Stimulated activated CD4-positive, alpha-beta T cell treated with anti-CD3 and anti-CD28 coated beads, Interleukin-4, amount 100 ng/mL, for 48 hours (primary cell): ENCODE measurements at regions not wholly inside any gene's neighbourhood (a gene's known extent, or its start where the extent isn't known, plus 50 kb on each side); places are given as distances from the start of the nearest gene placed in this dataset.
A peak's percentile ranks its signal among the peaks of the same experiment; 100 is the strongest.

ENCODE experiments used
- DNase-seq, 2 donors: peaks; one replicate each; pipeline ENCODE4 v3.0.0-alpha.2; 2020; ENCODE audit warnings: low read depth in 2 of 2

DNA sequence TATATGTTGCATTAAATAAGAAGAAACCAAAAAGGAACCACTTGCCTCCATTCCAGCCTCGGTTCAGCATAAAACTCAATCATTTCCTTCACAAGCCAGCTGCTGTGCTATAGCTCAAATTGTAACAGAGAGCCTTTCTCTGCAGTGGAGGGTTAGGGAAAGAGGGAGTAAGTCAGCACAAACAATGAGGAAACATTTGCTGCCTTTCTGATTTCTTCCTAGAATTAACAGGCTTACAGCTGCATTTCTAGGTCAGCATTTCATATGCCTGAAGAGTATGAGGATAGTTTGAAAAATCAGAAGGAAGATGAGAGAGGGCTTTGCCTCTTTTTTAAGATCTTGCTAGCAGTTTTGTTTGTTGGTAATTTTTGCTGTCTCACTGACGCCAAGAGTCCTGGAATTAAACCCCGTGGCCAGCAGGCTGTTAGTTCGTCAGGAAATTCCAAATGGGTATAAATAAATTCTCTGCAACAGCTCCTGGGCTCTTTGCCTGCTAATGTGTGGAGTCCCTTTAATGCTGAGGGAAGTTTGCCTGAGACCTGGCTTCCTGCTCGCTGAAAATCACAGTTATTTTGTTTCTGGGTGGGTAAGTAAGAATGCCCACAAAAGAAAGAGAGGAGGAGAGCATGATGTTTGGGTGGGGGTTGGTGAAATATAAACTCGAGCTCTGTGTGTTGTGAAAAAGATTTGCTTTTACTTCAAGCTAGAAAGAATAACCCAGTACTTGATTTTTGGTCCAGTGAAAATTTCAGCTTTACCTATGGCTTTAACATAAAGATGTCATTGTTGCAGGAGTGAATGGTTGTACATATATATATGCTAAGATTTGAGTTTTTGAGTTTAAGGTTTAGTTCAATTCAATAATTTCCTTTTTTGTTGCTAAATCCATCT lies 148.1 kb upstream of the DMRT1 start:
- no peak for DNase-seq

DNA sequence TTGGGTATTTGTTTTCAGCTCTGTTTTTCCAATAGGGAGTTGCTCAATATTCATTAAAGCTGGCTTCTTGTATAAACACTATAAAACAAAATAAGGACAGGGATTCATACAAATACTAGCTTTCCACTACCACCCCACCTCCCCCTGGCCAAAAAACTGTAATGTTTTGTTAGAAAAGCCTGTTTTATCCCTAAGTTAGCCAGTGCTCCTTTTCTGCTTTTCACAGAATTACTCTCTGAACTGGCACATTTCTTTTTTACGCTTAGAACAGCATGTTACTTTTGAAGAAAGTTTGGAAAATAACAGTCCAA lies 147.4 kb upstream of the DMRT1 start:
- no peak for DNase-seq

DNA sequence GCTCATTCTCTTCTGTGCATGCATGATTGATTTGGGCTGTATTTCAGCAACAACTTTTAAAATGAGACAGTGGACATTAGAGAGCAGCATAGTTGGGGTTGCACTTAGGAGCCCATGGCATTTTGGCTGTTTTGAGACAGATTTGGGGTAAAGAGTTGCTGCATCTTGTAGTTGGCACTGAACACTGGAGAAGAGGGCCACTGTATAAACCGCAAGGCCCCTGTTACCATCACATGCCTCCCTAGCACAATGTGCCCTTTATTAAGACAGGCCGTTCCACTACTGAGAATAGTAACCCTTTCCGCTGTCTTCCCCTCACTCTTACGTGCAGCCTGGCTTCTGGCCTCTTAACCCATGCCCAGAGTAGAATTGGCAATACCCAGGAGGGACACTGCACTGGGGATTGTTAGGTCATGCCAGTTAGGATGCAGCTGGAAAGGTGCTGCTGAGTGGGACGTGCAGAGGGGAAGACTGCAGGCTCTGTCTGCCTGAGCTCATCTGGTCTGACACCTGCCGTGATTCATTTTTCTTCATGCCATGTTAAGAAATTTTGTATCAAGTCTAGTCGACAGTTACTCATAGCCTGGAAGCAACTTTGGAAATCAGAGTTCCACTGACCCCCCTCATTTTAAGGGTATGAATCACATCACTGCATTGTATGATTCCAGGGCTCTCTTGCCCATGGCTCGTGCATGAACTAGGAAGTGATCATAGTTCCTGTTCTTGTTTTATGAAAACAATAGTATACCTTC lies 146.9 kb upstream of the DMRT1 start:
- no peak for DNase-seq

DNA sequence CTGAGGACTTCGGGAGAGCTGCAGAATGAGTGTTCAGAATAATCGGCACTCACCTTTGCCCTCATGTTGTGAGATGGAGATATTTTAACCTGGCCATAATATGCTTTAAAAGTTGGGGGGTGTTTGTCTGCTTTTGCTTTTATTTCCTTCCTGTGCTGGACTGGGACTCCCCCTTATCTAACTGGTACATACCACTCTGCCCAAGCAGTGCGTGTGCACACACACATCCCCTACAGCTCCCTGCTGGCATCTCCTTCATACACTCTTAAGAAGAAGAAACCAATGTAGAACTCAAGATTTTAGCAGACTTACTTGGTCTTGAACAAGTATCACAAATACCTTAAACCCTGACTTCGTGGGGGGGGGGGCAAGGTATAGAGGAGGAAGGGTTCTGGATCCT lies 146.2 kb upstream of the DMRT1 start:
- DNase-seq: no peak

DNA sequence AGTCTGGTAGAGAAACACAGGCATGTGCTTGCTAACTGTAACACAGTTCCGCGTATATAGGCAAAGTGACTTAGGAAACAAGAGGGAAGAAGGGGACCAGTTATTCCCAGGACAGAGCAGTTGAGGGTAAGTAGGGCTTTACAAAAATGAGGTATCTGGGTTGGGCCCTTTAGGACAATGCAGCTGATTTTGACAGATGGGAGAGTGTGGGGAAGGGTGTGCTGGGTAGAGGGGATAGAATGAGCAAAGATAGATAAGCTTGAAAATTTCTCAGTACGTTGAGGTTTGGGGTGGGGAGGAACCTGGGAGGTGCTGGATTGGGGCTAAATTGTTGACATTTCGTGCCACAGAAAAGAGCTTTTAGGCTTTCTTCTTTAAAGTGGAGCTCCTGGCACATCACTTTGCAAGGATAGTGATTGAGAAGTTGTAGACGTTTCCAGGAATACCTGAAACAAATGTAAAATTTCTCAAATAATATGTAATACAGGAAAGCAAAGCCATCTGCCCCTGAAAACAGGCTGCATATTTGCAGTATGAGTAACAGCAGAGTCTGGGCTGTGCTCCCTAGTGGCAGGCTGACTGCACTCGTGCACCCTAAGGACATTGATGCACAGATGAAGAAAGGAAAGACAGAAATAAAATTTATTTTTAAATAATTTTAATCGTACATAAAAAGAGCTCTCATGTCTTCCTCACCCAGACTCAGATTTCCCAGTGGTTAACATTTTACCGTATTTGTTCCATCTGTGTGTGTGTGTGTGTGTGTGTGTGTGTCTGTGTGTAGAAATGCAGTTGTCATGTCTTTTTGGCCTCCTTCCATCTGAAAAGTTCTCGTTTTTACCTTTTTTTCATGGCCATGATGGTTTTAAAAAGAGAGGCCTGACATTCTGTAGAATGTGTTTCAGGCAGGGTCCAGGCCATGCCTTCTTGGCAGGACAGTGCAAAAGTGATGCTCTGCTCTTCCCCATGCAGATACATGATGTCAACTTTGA lies 144.9 kb upstream of the DMRT1 start:
- DNase-seq: no peak

DNA sequence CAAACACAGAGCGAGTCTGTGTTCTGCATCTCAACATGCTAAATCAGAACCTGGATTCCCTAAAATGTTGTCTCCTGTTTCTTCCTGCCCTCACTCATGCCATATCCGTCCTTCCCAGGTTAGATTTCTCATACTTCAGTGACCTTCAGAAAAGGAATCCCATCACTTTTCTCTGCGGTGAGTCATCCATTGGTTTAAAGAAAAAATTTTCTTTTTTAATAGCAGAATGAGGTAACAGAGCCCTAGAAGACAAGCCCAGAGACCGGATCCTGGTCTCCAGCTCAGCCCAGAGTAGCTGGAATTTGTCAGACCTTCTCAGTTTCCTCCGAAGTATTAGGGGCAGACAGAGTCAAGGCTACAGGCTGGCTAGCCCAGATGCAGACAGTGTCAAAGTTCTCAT lies 143.2 kb upstream of the DMRT1 start:
- DNase-seq: no peak

DNA sequence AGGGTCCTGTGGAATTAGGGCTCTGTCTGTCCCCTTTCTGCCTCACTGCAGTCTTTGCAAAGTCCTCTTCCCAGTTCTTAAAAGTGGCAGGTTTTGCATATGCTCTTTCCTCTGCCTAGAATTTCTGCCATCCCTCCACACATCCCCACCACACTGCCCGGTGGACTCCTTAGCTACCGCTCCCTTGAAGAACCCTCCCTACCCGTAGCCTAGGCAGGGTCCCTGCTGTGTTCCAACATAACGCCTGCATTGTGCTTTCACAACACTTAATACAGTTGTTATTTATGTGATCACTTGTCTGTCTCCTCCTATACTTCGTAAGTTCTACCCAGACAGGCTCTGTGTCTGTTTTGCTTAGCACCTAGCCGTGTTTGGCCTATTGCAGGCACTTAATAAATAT lies 142.5 kb upstream of the DMRT1 start:
- no peak for DNase-seq

DNA sequence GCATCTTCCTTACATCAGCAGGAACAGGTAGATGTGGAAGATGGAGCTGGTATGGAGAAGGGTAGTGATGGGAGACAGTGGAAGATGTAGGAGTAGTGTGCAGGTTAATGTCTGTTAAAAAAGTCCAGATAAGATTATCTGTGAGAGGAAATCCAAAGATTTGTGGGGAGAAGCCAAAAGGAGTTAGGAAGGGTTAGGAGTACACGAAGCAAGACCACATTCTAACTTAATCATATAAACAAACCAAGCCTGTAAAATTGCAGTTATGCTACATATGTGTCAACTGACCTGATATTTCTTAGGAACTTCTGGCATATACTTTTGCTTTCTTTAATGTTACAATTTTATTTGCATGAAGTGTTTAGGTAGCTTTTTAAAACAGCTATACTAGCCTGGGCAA lies 142.1 kb upstream of the DMRT1 start:
- no peak for DNase-seq

DNA sequence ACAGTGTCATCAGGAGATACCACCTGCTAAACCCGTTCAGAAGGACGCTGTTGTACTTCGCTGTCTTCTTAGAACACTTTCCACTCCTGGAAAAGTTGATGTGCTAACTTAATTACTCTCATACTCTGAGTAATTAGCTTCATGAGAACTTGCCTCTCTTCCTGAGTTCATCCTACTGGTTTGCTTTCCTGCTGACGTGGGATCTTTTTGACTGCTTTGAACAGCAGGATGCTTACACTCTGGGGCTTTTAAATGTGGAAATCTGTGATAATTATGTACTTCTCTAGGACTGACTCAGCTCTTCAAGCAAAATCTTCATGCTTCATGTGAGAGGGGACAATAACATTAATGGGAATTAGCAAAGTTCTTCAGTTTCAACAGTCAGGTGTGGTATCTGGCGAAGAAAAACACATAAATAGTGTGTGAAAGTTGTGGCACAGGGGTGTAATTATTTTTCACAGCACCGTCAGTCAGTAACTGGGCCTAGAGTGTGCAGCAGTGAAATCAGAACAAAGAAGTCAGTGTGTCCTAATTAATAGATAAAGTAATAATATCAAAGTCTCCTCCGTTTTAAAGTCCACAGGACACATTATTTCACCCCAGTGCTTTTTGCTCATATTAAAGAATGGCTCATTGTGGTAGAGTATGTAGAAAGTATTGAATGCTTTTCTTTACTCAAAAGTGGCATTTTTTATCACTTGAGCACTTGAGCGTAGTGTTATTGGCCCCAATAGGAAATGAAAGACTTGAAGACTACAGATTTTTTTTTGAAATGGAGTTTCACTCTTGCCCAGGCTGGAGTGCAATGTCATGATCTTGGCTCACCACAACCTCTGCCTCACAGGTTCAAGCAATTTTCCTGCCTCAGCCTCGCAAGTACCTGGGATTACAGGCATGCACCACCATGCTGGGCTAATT lies 140.9 kb upstream of the DMRT1 start:
- DNase-seq: no peak

DNA sequence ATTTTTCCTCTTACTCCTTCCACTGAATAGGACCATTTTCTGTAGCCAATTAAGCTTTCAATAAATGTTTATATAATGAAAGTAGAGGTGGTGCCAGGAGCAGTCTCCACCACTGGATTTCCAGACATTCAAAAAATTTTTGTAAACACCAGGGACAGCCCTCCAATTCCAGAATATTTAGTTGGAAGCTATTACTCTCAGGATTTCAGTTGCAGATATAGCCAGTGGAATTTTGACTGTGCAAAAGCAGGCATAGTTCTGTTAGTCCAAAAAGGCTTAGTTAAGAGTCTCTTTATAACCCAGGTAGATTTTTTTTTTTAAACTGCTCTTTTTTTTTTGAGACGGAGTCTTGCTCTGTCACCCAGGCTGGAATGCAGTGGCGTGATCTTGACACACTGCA lies 138.1 kb upstream of the DMRT1 start:
- no peak for DNase-seq

DNA sequence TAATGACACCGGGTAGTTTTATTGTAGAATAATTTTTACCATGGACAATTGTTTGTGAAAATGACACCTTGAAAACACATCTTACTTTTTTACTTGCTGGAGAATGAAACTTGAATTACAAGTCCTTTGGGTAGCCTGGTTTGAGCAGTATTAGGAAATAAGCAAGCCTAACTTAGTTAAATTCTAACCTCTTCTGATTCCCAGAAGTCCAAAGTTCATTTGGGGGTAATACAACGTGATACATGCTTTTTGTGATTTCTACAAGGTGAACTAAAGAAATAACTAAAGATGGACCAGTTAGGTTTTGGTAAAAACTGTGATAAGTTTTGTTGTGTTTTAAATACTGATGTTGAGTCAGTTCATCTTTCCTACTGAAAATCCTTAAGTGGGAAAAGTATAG lies 135.4 kb upstream of the DMRT1 start:
- no peak for DNase-seq

DNA sequence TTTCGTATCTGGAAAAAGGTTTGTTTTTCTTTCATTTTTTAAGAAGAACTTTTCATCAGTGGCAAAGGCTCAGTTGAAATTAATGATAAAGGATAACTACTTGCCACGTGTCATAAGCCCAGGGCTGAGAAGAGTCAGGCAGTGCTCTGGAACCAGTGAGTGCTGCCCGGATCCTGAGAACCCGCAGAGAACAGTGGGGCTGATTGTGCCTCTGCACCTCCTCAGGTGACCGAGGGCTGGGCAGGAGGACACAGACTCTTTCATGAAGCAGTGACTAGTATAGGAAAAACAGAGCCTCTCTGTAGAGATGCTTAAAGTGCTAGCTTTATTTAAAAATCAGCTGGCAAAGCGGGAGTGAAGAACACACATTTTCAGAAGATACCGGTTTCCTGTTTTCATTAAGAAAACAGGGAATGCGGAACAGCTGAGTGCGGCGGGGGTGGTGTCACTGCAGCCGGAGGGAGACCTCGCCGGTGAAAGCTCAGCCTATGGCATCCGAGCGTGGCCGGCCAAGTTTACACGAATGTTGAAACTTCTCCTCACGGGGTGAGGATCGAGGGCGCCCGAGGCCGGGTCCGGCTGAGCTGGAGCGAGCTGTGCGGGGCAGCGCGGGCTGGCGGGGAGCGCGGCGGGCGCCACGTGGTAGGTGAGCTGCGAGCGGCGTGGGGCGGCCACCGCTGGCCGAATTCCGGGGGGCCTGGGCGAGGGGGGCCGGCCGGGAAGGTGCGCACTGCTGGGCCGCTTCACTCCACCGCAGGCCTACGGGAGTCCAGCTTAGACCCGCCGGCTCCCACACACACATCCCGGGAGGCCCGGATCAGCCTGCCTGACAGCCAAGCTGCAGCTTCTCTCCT lies 134.7 kb upstream of the DMRT1 start:
- DNase-seq: peak; percentile 7 to 28

DNA sequence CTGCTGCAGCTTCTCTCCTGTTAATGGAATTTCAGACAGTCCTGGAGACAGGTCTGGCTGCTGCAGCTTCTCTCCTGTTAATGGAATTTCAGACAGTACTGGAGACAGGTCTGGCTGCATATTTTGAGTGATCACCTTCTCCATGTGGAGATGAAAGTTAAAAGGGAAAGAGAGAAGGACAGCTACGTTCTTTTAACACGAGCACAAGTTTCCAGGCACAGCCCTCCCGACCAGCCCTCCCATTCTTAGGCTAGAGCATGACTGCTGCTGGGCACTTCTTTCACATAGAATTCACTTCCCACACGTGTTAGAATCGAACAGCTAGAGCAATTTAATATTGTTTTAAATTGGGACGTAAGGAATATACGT lies 133.3 kb upstream of the DMRT1 start:
- no peak for DNase-seq

DNA sequence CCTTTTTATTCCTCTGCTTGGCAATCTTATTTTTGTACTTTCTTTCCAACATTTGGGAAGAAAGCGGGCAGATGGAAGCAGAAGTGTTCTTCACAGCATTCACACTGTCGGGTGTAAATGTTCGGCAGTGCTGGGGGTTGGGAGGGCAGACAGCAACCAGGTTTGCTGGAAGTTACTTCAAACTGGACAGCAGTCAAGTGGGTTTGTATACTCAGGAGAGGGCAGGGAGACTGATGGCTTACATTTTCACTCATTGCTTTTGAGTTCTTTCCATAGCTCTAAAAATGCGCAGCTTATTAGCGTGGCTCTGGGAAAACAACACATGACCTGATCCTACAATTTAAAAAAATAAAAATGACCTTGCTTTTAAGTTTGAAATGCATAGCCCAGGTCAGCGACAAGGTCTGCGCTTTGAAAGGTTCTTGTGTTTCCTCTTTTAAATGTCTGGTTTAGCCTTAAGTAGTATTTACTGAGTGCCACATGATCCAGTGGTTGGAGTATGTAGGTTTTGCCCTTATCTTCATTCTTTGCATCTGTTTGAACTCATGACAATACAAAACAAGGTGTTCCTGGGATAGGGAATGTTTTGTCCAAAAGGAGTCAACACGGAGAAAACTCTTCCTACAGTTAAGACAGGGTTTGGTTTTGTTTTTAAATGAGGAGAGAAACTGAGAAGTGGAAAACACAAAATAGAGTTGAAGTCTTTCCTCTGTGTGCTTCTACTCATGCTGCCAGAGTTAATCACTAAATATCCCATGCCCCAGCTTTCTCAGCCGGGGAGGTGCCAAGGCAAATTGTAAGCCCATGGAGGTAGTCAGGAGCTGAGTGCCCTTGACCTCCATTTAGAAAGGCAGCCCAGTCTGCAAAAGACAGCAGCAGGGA lies 132.7 kb upstream of the DMRT1 start:
- no peak for DNase-seq

DNA sequence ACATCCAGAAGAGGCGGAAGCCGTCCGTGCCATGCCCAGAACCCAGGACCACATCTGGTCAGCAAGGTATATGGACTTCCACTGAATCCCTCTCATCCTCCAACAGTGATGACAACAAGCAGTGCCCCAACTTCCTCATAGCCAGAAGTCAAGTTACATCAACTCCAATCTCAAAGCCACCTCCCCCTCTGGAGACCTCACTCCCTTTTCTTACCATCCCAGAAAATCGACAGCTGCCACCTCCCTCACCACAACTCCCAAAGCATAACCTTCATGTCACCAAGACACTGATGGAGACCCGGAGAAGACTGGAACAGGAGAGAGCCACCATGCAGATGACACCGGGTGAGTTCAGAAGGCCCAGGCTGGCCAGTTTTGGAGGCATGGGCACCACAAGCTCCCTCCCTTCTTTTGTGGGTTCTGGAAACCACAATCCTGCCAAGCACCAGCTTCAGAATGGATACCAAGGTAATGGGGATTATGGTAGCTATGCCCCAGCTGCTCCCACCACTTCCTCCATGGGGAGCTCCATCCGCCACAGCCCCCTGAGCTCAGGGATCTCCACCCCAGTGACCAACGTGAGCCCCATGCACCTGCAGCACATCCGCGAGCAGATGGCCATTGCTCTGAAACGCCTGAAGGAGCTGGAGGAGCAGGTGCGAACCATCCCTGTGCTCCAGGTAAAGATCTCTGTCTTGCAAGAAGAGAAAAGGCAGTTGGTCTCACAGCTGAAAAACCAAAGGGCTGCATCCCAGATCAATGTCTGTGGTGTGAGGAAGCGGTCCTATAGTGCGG lies 130.3 kb upstream of the DMRT1 start:
- DNase-seq: no peak

DNA sequence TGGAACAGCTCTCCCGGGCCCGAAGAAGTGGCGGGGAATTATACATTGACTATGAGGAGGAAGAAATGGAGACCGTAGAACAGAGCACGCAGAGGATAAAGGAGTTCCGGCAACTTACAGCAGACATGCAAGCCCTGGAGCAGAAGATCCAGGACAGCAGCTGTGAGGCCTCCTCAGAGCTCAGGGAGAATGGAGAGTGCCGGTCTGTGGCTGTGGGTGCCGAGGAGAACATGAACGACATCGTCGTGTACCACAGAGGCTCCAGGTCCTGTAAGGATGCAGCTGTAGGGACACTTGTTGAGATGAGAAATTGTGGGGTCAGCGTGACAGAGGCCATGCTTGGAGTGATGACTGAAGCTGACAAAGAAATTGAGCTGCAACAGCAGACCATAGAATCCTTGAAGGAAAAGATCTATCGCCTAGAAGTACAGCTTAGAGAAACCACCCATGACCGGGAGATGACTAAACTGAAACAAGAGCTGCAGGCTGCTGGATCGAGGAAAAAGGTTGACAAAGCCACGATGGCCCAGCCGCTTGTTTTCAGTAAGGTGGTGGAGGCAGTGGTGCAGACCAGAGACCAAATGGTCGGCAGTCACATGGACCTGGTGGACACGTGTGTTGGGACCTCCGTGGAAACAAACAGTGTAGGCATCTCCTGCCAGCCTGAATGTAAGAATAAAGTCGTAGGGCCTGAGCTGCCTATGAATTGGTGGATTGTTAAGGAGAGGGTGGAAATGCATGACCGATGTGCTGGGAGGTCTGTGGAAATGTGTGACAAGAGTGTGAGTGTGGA lies 129.5 kb upstream of the DMRT1 start:
- DNase-seq: no peak

DNA sequence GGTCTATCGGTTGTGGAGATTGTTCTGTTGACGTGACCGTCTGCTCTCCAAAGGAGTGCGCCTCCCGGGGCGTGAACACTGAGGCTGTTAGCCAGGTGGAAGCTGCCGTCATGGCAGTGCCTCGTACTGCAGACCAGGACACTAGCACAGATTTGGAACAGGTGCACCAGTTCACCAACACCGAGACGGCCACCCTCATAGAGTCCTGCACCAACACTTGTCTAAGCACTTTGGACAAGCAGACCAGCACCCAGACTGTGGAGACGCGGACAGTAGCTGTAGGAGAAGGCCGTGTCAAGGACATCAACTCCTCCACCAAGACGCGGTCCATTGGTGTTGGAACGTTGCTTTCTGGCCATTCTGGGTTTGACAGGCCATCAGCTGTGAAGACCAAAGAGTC lies 128.9 kb upstream of the DMRT1 start:
- DNase-seq: no peak

DNA sequence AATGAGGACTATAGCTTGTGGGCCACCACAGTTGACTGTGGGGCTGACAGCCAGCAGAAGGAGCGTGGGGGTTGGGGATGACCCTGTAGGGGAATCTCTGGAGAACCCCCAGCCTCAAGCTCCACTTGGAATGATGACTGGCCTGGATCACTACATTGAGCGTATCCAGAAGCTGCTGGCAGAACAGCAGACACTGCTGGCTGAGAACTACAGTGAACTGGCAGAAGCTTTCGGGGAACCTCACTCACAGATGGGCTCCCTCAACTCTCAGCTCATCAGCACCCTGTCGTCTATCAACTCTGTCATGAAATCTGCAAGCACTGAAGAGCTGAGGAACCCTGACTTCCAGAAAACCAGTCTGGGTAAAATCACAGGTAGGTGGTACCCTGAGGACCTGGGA lies 128.4 kb upstream of the DMRT1 start:
- no peak for DNase-seq
